ENCODE measurements at regions not wholly inside any gene's neighbourhood (a gene's known extent, or its start where the extent isn't known, plus 50 kb on each side); places are given as distances from the start of the nearest gene placed in this dataset.

- DNase-seq: no peak
Measured at GRCh38 chr4:31548021-31548420, 827.9 kb downstream of the PCDH7 start.

- no peak for DNase-seq
Measured at GRCh38 chr4:31548823-31549222, 828.7 kb downstream of the PCDH7 start.

GRCh38 chr4:31549256-31549655 is 829.1 kb downstream of the PCDH7 start:
- DNase-seq: no peak

GRCh38 chr4:31557437-31557836 is 837.3 kb downstream of the PCDH7 start:
- DNase-seq: no peak

- no peak for DNase-seq
Measured at GRCh38 chr4:31573554-31573953, 853.4 kb downstream of the PCDH7 start.

- no peak for DNase-seq
Measured at GRCh38 chr4:31575504-31575903, 855.3 kb downstream of the PCDH7 start.

GRCh38 chr4:31580843-31581242 is 860.7 kb downstream of the PCDH7 start:
- DNase-seq: no peak

- DNase-seq: no peak
Measured at GRCh38 chr4:31585503-31585902, 865.3 kb downstream of the PCDH7 start.

GRCh38 chr4:31592293-31592692 is 872.1 kb downstream of the PCDH7 start:
- DNase-seq: no peak

- DNase-seq: no peak
Measured at GRCh38 chr4:31595496-31595895, 875.3 kb downstream of the PCDH7 start.

- DNase-seq: no peak
Measured at GRCh38 chr4:31598639-31599038, 878.5 kb downstream of the PCDH7 start.

- DNase-seq: no peak
Measured at GRCh38 chr4:31601793-31602192, 881.6 kb downstream of the PCDH7 start.

- DNase-seq: no peak
Measured at GRCh38 chr4:31613946-31614623, 893.9 kb downstream of the PCDH7 start.

- no peak for DNase-seq
Measured at GRCh38 chr4:31617667-31618066, 897.5 kb downstream of the PCDH7 start.

- DNase-seq: no peak
Measured at GRCh38 chr4:31620476-31620875, 900.3 kb downstream of the PCDH7 start.

- no peak for DNase-seq
Measured at GRCh38 chr4:31645236-31645635, 925.1 kb downstream of the PCDH7 start.

- DNase-seq: no peak
Measured at GRCh38 chr4:31647786-31648185, 927.6 kb downstream of the PCDH7 start.

- no peak for DNase-seq
Measured at GRCh38 chr4:31649878-31650277, 929.7 kb downstream of the PCDH7 start.

- no peak for DNase-seq
Measured at GRCh38 chr4:31651541-31651940, 931.4 kb downstream of the PCDH7 start.

- no peak for DNase-seq
Measured at GRCh38 chr4:31655328-31655727, 935.2 kb downstream of the PCDH7 start.

GRCh38 chr4:31657859-31658570 is 937.8 kb downstream of the PCDH7 start:
- no peak for DNase-seq

GRCh38 chr4:31660916-31661315 is 940.7 kb downstream of the PCDH7 start:
- DNase-seq: no peak

GRCh38 chr4:31662951-31663350 is 942.8 kb downstream of the PCDH7 start:
- DNase-seq: no peak

GRCh38 chr4:31667686-31668085 is 947.5 kb downstream of the PCDH7 start:
- no peak for DNase-seq

Data from stimulated activated CD4-positive, alpha-beta T cell treated with anti-CD3 and anti-CD28 coated beads, Interleukin-4, amount 100 ng/mL, for 4 hours (primary cell).